GM23248 (cell line): ENCODE measurements at regions not wholly inside any gene's neighbourhood (a gene's known extent, or its start where the extent isn't known, plus 50 kb on each side); places are given as distances from the start of the nearest gene placed in this dataset.
"Not testable (repeated sequence)": the region's sequence is repeated elsewhere in the genome, so short reads cannot be mapped to it uniquely, and the experiment has no call there.

Experiments used
- DNase-seq: peaks from one replicate; pipeline ENCODE4 v3.0.0-alpha.2; 2015
- H2AFZ ChIP-seq: fragments of 200-600 bp; sonication (generic); 2 replicates; pipeline ENCODE4 v1.6.1; 2016; ENCODE audit warnings: antibody characterized with exemption
- H3F3A ChIP-seq: fragments of 200-600 bp; sonication (generic); 2 replicates; pipeline ENCODE4 v1.6.1; 2016; ENCODE audit warnings: mild to moderate bottlenecking, antibody characterized with exemption, mixed run types; ENCODE audit not compliant: insufficient read depth
- H3K27ac ChIP-seq: fragments of 200-600 bp; sonication (generic); 2 replicates; pipeline ENCODE4 v1.5.1; 2016; ENCODE audit warnings: mild to moderate bottlenecking
- H3K27me3 ChIP-seq: fragments of 200-600 bp; sonication (generic); replicated peaks from 2 replicates; pipeline ENCODE4 v1.6.1; 2016; ENCODE audit warnings: mild to moderate bottlenecking; ENCODE audit not compliant: insufficient read depth
- H3K36me3 ChIP-seq: fragments of 200-600 bp; sonication (generic); 2 replicates; pipeline ENCODE4 v1.6.1; 2016; ENCODE audit warnings: low read depth, mild to moderate bottlenecking
- H3K4me1 ChIP-seq: fragments of 200-600 bp; sonication (generic); 2 replicates; pipeline ENCODE4 v1.6.1; 2016; ENCODE audit warnings: mild to moderate bottlenecking; ENCODE audit not compliant: insufficient read depth
- H3K4me2 ChIP-seq: fragments of 200-600 bp; sonication (generic); one replicate; pipeline ENCODE4 v1.6.1; 2016; ENCODE audit warnings: mild to moderate bottlenecking; ENCODE audit not compliant: unreplicated experiment
- H3K4me3 ChIP-seq: fragments of 200-600 bp; sonication (generic); 2 replicates; pipeline ENCODE4 v1.5.1; 2016; ENCODE audit warnings: mild to moderate bottlenecking
- H3K79me2 ChIP-seq: fragments of 200-600 bp; sonication (generic); 2 replicates; pipeline ENCODE4 v1.6.1; 2016; ENCODE audit warnings: mild to moderate bottlenecking; ENCODE audit not compliant: insufficient read depth
- H3K9ac ChIP-seq: fragments of 200-600 bp; sonication (generic); 2 replicates; pipeline ENCODE4 v1.6.1; 2016; ENCODE audit warnings: mild to moderate bottlenecking
- H3K9me2 ChIP-seq: fragments of 200-600 bp; sonication (generic); 2 replicates; pipeline ENCODE4 v1.6.1; 2016; ENCODE audit warnings: mixed run types, mild to moderate bottlenecking, moderate library complexity; ENCODE audit not compliant: insufficient read depth
- H3K9me3 ChIP-seq: fragments of 200-600 bp; sonication (generic); one replicate; pipeline ENCODE4 v1.6.1; 2017; ENCODE audit warnings: low read depth
- H4K20me1 ChIP-seq: fragments of 200-600 bp; sonication (generic); 2 replicates; pipeline ENCODE4 v1.6.0; 2016; ENCODE audit not compliant: insufficient read depth
- EZH2 ChIP-seq: fragments of 200-600 bp; sonication (generic); IDR thresholded peaks from 2 replicates; pipeline ENCODE4 v1.6.1; 2018; ENCODE audit warnings: antibody characterized with exemption, mild to moderate bottlenecking; ENCODE audit not compliant: insufficient read depth, poor library complexity, severe bottlenecking
- EZH2phosphoT487 ChIP-seq: fragments of 200-600 bp; sonication (generic); IDR thresholded peaks from 2 replicates; pipeline ENCODE4 v1.6.1; 2018; ENCODE audit warnings: antibody characterized with exemption, moderate library complexity, mild to moderate bottlenecking, low read depth; ENCODE audit not compliant: insufficient read depth
- WGBS, 2 experiments: methylation state at CpG; one replicate each; pipeline ENCODE4 v1.1.6; 2015 to 2017; ENCODE audit warnings: low lambda C conversion rate in 2 of 2, low coverage in 1 of 2; ENCODE audit errors: missing lambda C conversion rate in 2 of 2; 5-methylcytosine and 5-hydroxymethylcytosine counted together
- in situ Hi-C: fragments of 300-500 bp; cut with MboI; formaldehyde crosslinking; loops from 2 replicates; pipeline ENCODE4 v1.15.0; 2020

GRCh38 chr16:13838401-13839190 lies 81.4 kb upstream of the ERCC4 start:
- H3K4me1 ChIP-seq: no peaks in the 10 kb centered on the region

GRCh38 chr16:13839577-13839976 lies 80.4 kb upstream of the ERCC4 start:
- in situ Hi-C loops: no loop called here
- H3K4me2 ChIP-seq: no peak overlapping the region
- H4K20me1 ChIP-seq: no peaks in the 10 kb centered on the region
- no peaks in the 10 kb centered on the region for H3K4me1 ChIP-seq
- H3K9ac ChIP-seq: no peak overlapping the region
- no peak overlapping the region for H3K27ac ChIP-seq
- no peaks in the 10 kb centered on the region for H3K9me3 ChIP-seq
- no peak overlapping the region for H3K4me3 ChIP-seq
- H2AFZ ChIP-seq: no peak overlapping the region
- no peaks in the 10 kb centered on the region for H3F3A ChIP-seq
- TF ChIP-seq EZH2 (no peak), EZH2phosphoT487 (no peak)
- H3K27me3 ChIP-seq: no peaks in the 10 kb centered on the region
- no peaks in the 10 kb centered on the region for H3K79me2 ChIP-seq
- H3K9me2 ChIP-seq: no peaks in the 10 kb centered on the region
- no peak for DNase-seq
- no peaks in the 10 kb centered on the region for H3K36me3 ChIP-seq
- 28 to 40% methylated on average over 3 of the region's 3 CpGs for WGBS, 2 experiments

More at GRCh38 chr16:13838401-13839190, 81.4 kb upstream of the ERCC4 start:
- no peaks in the 10 kb centered on the region for H3K9me3 ChIP-seq
- H4K20me1 ChIP-seq: no peaks in the 10 kb centered on the region
- H3K9ac ChIP-seq: no peak overlapping the region
- H3K9me2 ChIP-seq: no peaks in the 10 kb centered on the region
- H3K36me3 ChIP-seq: no peaks in the 10 kb centered on the region
- WGBS, 2 experiments: 55 to 57% methylated on average over 16 of the region's 16 CpGs
- H3K4me3 ChIP-seq: no peak overlapping the region
- DNase-seq: no peak
- H3K79me2 ChIP-seq: no peaks in the 10 kb centered on the region
- no peak overlapping the region for H3K4me2 ChIP-seq
- H3K27ac ChIP-seq: no peak overlapping the region
- no peak overlapping the region for H2AFZ ChIP-seq
- TF ChIP-seq EZH2 (no peak), EZH2phosphoT487 (no peak)
- in situ Hi-C loops: no loop called here
- H3F3A ChIP-seq: no peaks in the 10 kb centered on the region
- no peaks in the 10 kb centered on the region for H3K27me3 ChIP-seq

DNA sequence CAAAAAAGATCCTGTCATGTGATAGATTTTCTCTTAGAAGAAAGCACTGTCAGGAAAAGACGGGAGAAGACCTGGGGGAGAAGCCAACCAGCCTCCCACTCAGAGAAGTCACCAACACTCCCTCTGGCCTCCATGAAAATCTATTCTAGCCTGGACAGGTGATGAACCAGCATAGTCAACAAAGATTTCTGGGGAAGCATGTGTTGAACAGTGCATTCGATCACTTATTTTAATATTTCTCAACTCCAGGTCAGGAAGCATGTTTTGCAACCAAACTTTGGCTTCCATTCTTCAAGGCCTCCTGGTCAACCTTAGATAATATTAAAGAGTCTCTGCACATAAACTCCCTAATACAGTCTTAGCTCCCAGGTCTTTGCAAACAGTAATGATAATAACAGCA lies 74.7 kb upstream of the ERCC4 start:
- no peaks in the 10 kb centered on the region for H3K9me2 ChIP-seq
- 23 to 27% methylated on average over 2 of the region's 2 CpGs for WGBS, 2 experiments
- no peak overlapping the region for H3K27ac ChIP-seq
- H3K9me3 ChIP-seq: no peaks in the 10 kb centered on the region
- H3K4me3 ChIP-seq: no peak overlapping the region
- no peaks in the 10 kb centered on the region for H3K79me2 ChIP-seq
- H3K4me2 ChIP-seq: no peak overlapping the region
- no peak overlapping the region for H2AFZ ChIP-seq
- H3F3A ChIP-seq: no peaks in the 10 kb centered on the region
- H3K27me3 ChIP-seq: no peaks in the 10 kb centered on the region
- TF ChIP-seq EZH2: no peak
- no peak for TF ChIP-seq EZH2phosphoT487
- in situ Hi-C loops: no loop called here
- no peak overlapping the region for H3K9ac ChIP-seq
- no peak for DNase-seq
- no peaks in the 10 kb centered on the region for H3K36me3 ChIP-seq
- H3K4me1 ChIP-seq: no peaks in the 10 kb centered on the region
- no peaks in the 10 kb centered on the region for H4K20me1 ChIP-seq

DNA sequence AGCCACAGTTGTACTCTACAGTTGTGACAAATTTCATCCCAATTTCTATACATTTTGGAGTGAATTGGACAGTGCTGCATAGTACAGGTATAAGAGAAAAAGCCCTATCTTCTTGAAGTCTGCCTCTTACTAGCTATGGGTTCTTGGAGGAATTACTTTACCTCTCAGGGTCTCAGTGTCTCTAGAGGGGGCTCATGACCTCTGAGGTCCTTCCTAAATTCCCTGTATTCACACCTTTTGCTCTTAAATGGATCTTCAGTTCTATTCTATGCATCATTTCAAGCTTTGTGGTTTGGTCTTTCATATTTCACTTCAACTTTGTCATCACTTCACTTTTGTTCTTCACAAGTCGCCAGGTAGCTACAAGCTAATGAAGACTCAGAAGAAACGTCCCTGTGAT lies 71.2 kb upstream of the ERCC4 start:
- Histone ChIP-seq H3K4me3 (no peak overlapping the region), H3K4me2 (no peak overlapping the region), H3K36me3 (no peaks in the 10 kb centered on the region), H2AFZ (no peak overlapping the region), H3K9ac (no peak overlapping the region), H3K9me2 (no peaks in the 10 kb centered on the region), H3K4me1 (no peaks in the 10 kb centered on the region), H3K27me3 (no peaks in the 10 kb centered on the region), H3K79me2 (no peaks in the 10 kb centered on the region), H3K27ac (no peak overlapping the region), H3F3A (no peaks in the 10 kb centered on the region), H3K9me3 (no peaks in the 10 kb centered on the region), H4K20me1 (no peaks in the 10 kb centered on the region)
- no peak for DNase-seq
- in situ Hi-C loops: no loop called here
- TF ChIP-seq EZH2phosphoT487: no peak
- TF ChIP-seq EZH2: no peak
- WGBS, 2 experiments: 20 to 32% methylated on average over 2 of the region's 2 CpGs

GRCh38 chr16:13850173-13850572 lies 69.8 kb upstream of the ERCC4 start:
- H3K9ac ChIP-seq, H3K79me2 ChIP-seq, H3K4me2 ChIP-seq, H3K27me3 ChIP-seq, H2AFZ ChIP-seq, H3K9me2 ChIP-seq, in situ Hi-C loops, H3K4me1 ChIP-seq, H4K20me1 ChIP-seq, DNase-seq, H3K9me3 ChIP-seq, H3K27ac ChIP-seq, H3F3A ChIP-seq, H3K4me3 ChIP-seq, H3K36me3 ChIP-seq: not testable (repeated sequence)
- 53 to 56% methylated on average over 3 to 4 of the region's 4 CpGs for WGBS, 2 experiments
